SK-N-SH treated with all-trans-retinoic acid at 6 μM for 48 hours (cell line): ENCODE measurements at regions not wholly inside any gene's neighbourhood (a gene's known extent, or its start where the extent isn't known, plus 50 kb on each side); places are given as distances from the start of the nearest gene placed in this dataset.

Experiments used
- ATAC-seq: fragments of 200-7000 bp; cut with Tn5 transposase; 3 replicates; pipeline ENCODE4 v1.9.1; 2020; ENCODE audit warnings: mild to moderate bottlenecking, moderate library complexity
- ARNTL ChIP-seq: fragments of 450-650 bp; formaldehyde crosslinking; IDR thresholded peaks from 2 replicates; pipeline ENCODE4 v1.5.0; 2020; ENCODE audit warnings: low read depth, mild to moderate bottlenecking, moderate library complexity, borderline replicate concordance
- BACH2 ChIP-seq: fragments of 250-450 bp; sonication (Bioruptor Pico); IDR thresholded peaks from 2 replicates; pipeline ENCODE4 v1.9.0; 2021; ENCODE audit warnings: mild to moderate bottlenecking, borderline replicate concordance
- CREB5 ChIP-seq: fragments of 250-450 bp; sonication (Bioruptor Pico); IDR thresholded peaks from 2 replicates; pipeline ENCODE4 v1.5.1; 2020; ENCODE audit warnings: low read depth, mild to moderate bottlenecking, moderate library complexity
- CSDC2 ChIP-seq: fragments of 250-450 bp; sonication (Bioruptor Pico); IDR thresholded peaks from 2 replicates; pipeline ENCODE4 v1.5.0; 2020; ENCODE audit warnings: mild to moderate bottlenecking, moderate library complexity
- CSRNP3 ChIP-seq: fragments of 250-450 bp; sonication (Bioruptor Pico); IDR thresholded peaks from 2 replicates; pipeline ENCODE4 v1.5.1; 2021; ENCODE audit warnings: mild to moderate bottlenecking, moderate library complexity
- ESRRG ChIP-seq: fragments of 250-450 bp; sonication (Bioruptor Pico); IDR thresholded peaks from 2 replicates; pipeline ENCODE4 v1.6.1; 2021; ENCODE audit warnings: mild to moderate bottlenecking
- ISL1 ChIP-seq: fragments of 250-450 bp; sonication (Bioruptor Pico); IDR thresholded peaks from 2 replicates; pipeline ENCODE4 v2.1.2; 2022; ENCODE audit warnings: mild to moderate bottlenecking, moderate library complexity
- OSR1 ChIP-seq: fragments of 250-450 bp; sonication (Bioruptor Pico); IDR thresholded peaks from 2 replicates; pipeline ENCODE4 v1.8.0; 2022; ENCODE audit warnings: moderate library complexity, mild to moderate bottlenecking, inconsistent platforms
- POU6F1 ChIP-seq: fragments of 250-450 bp; sonication (Bioruptor Pico); IDR thresholded peaks from 2 replicates; pipeline ENCODE4 v1.8.0; 2021; ENCODE audit warnings: low read depth, mild to moderate bottlenecking, moderate library complexity, borderline replicate concordance
- RARB ChIP-seq: fragments of 250-450 bp; sonication (Bioruptor Pico); IDR thresholded peaks from 2 replicates; pipeline ENCODE4 v1.8.0; 2021; ENCODE audit warnings: mild to moderate bottlenecking, moderate library complexity
- TCF4 ChIP-seq: fragments of 250-450 bp; sonication (Bioruptor Pico); IDR thresholded peaks from 2 replicates; pipeline ENCODE4 v1.8.0; 2021; ENCODE audit warnings: mild to moderate bottlenecking, moderate library complexity, borderline replicate concordance
- TOX ChIP-seq: fragments of 250-450 bp; sonication (Bioruptor Pico); IDR thresholded peaks from 2 replicates; pipeline ENCODE4 v1.8.0; 2021; ENCODE audit warnings: mild to moderate bottlenecking, moderate library complexity, borderline replicate concordance
- TSHZ2 ChIP-seq: fragments of 250-450 bp; sonication (Bioruptor Pico); IDR thresholded peaks from 2 replicates; pipeline ENCODE4 v1.5.0; 2020; ENCODE audit warnings: mild to moderate bottlenecking, moderate library complexity
- ZNF565 ChIP-seq: fragments of 450-650 bp; formaldehyde crosslinking; conservative IDR thresholded peaks from 2 replicates; pipeline ENCODE4 v1.5.0; 2020; ENCODE audit warnings: low read depth, mild to moderate bottlenecking, moderate library complexity
- ZNF70 ChIP-seq: fragments of 450-650 bp; formaldehyde crosslinking; IDR thresholded peaks from 2 replicates; pipeline ENCODE4 v1.5.0; 2020; ENCODE audit warnings: mild to moderate bottlenecking, moderate library complexity

GRCh38 chr9:28929433-28929832 lies 1356.2 kb upstream of the C9orf72 start:
- no peak for TF ChIP-seq ZNF70 (CRISPR knock-in tag)
- no peak for TF ChIP-seq CSRNP3 (CRISPR knock-in tag)
- TF ChIP-seq ARNTL (CRISPR knock-in tag) = no peak
- TF ChIP-seq OSR1 (CRISPR knock-in tag) = no peak
- TF ChIP-seq ISL1 = no peak
- TF ChIP-seq RARB = no peak
- TF ChIP-seq CSDC2 (CRISPR knock-in tag) = no peak
- TF ChIP-seq BACH2 (CRISPR knock-in tag) = no peak
- TF ChIP-seq, all 23 proteins: peak for 0
- no peak for ATAC-seq

- peak; percentile 33; the same call in 2 of the 3 replicates for ATAC-seq
- TF ChIP-seq OSR1 (CRISPR knock-in tag) = no peak
- no peak for TF ChIP-seq CSRNP3 (CRISPR knock-in tag)
- TF ChIP-seq ISL1 = 0 out of 2 replicates have a peak, but pooled peaks have one; percentile 12
These were observed 1357.5 kb upstream of the C9orf72 start for GRCh38 chr9:28930766-28931165.

GRCh38 chr9:28934111-28934510 lies 1360.8 kb upstream of the C9orf72 start:
- no peak for ATAC-seq
- TF ChIP-seq TOX (no peak), ISL1 (peak; percentile 86)

- no peak for ATAC-seq
- no peak for TF ChIP-seq TOX
- TF ChIP-seq ZNF565 (CRISPR knock-in tag) = no peak
- no peak for TF ChIP-seq TSHZ2
- TF ChIP-seq ESRRG (CRISPR knock-in tag) = no peak
- TF ChIP-seq TCF4 (CRISPR knock-in tag) = no peak
- no peak for TF ChIP-seq ISL1
- no peak for TF ChIP-seq CREB5 (CRISPR knock-in tag)
- TF ChIP-seq POU6F1 (CRISPR knock-in tag) = no peak
- TF ChIP-seq CSDC2 (CRISPR knock-in tag) = no peak
These were observed 1365.7 kb upstream of the C9orf72 start for GRCh38 chr9:28938981-28939380.

GRCh38 chr9:28941856-28942255 lies 1368.6 kb upstream of the C9orf72 start:
- TF ChIP-seq CREB5 (CRISPR knock-in tag) (no peak), OSR1 (CRISPR knock-in tag) (no peak)
- ATAC-seq = no peak
